A673 (cell line): ENCODE measurements at regions not wholly inside any gene's neighbourhood (a gene's known extent, or its start where the extent isn't known, plus 50 kb on each side); places are given as distances from the start of the nearest gene placed in this dataset.

Experiments used
- BruUV-seq: library from RNA; stranded (reverse); fragments of 400-500 nt; replicated peaks from 2 replicates; lab custom pipeline; 2021; lab: Mats Ljungman, UMichigan
- CTCF ChIA-PET: fragments of 300-600 bp; sonication (Branson Sonifier 250); formaldehyde crosslinking; loops from one replicate; lab custom pipeline; 2022; ENCODE audit warnings: antibody characterized with exemption; lab: Charles Lee
- POLR2A ChIA-PET: fragments of 300-600 bp; sonication (Branson Sonifier 250); formaldehyde crosslinking; loops from one replicate; lab custom pipeline; 2022; ENCODE audit warnings: antibody characterized with exemption; ENCODE audit not compliant: low non-redundant PET; lab: Charles Lee
- DNase-seq: peaks from one replicate; pipeline ENCODE4 v3.0.0-alpha.2; 2015; ENCODE audit warnings: low spot score
- H3K27ac ChIP-seq: fragments of 200-600 bp; sonication (generic); 2 replicates; pipeline ENCODE4 v1.5.1; 2016; ENCODE audit warnings: mixed run types, low read depth, mild to moderate bottlenecking, mixed read lengths, antibody characterized with exemption, low read length; ENCODE audit not compliant: poor library complexity, severe bottlenecking
- H3K27me3 ChIP-seq: fragments of 200-600 bp; sonication (generic); replicated peaks from 2 replicates; pipeline ENCODE4 v1.6.1; 2017; ENCODE audit warnings: mixed run types, low read depth, mild to moderate bottlenecking, mixed read lengths, antibody characterized with exemption, low read length; ENCODE audit not compliant: insufficient read depth, poor library complexity
- H3K36me3 ChIP-seq: fragments of 200-600 bp; sonication (generic); 2 replicates; pipeline ENCODE4 v1.6.1; 2016; ENCODE audit warnings: mixed run types, mild to moderate bottlenecking, mixed read lengths, antibody characterized with exemption, low read length; ENCODE audit not compliant: insufficient read depth, poor library complexity, severe bottlenecking
- H3K4me1 ChIP-seq: fragments of 200-600 bp; sonication (generic); 2 replicates; pipeline ENCODE4 v1.6.1; 2017; ENCODE audit warnings: mixed run types, mild to moderate bottlenecking, mixed read lengths, antibody characterized with exemption, low read length; ENCODE audit not compliant: insufficient read depth, poor library complexity, severe bottlenecking
- H3K4me3 ChIP-seq: fragments of 200-600 bp; sonication (generic); 2 replicates; pipeline ENCODE4 v1.5.1; 2016; ENCODE audit warnings: low read depth, mixed run types, mild to moderate bottlenecking, mixed read lengths, low read length; ENCODE audit not compliant: poor library complexity, severe bottlenecking
- H3K9me3 ChIP-seq: fragments of 200-600 bp; sonication (generic); 2 replicates; pipeline ENCODE4 v1.6.1; 2016; ENCODE audit warnings: mixed run types, low read depth, mild to moderate bottlenecking, mixed read lengths, antibody characterized with exemption, low read length; ENCODE audit not compliant: poor library complexity, severe bottlenecking
- EZH2 ChIP-seq: fragments of 200-600 bp; sonication (generic); IDR thresholded peaks from 2 replicates; pipeline ENCODE4 v1.6.1; 2017; ENCODE audit warnings: borderline replicate concordance, low read depth, mild to moderate bottlenecking, mixed read lengths, antibody characterized with exemption, low read length; ENCODE audit not compliant: poor library complexity, severe bottlenecking
- intact Hi-C: fragments of 100-400 bp; cut with micrococcal nuclease; formaldehyde crosslinking; loops from one replicate; pipeline ENCODE4 v1.10.0; 2022; ENCODE audit not compliant: unreplicated experiment
- TF ChIP-seq, protein P1 (sequence below): fragments of 300-800, 200-600 bp; sonication (generic); conservative IDR thresholded peaks from 2 replicates; pipeline ENCODE4 v1.5.1; 2017; ENCODE audit warnings: low read depth, mild to moderate bottlenecking, antibody characterized with exemption, low read length, moderate library complexity, mixed read lengths

DNA sequence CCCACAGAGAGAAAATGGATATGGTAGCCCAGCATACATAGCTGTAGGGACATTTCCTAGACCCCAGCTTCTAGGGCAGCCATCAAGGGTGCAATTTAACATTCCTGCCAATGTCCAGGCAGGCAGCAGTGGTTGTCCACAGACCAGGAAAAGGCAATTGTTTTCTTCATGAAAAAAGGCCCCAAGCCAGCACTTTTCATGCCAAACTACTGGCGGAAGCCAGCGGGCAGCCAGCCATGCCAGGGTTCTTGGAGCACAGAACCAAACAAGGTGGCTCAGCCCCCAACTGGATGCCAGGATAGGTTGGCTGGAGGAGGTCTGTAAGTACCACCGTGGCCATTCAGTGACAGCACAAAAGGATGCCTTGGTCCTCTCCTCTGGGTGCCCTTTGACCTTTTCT is 94.6 kb downstream of the BANF2 start:
- CTCF ChIA-PET, result no interaction called here
- BruUV-seq, result no TSS peak
- DNase-seq, result no peak
- Histone ChIP-seq H3K4me3 (no peak overlapping the region), H3K36me3 (no peaks in the 10 kb centered on the region), H3K4me1 (no peaks in the 10 kb centered on the region), H3K9me3 (no peaks in the 10 kb centered on the region), H3K27me3 (peaks cover 8% of the 10 kb centered on the region), H3K27ac (no peak overlapping the region)
- intact Hi-C loops, result no loop called here
- POLR2A ChIA-PET, result no interaction called here
- TF ChIP-seq EZH2, result no peak
- TF ChIP-seq, protein P1, sequence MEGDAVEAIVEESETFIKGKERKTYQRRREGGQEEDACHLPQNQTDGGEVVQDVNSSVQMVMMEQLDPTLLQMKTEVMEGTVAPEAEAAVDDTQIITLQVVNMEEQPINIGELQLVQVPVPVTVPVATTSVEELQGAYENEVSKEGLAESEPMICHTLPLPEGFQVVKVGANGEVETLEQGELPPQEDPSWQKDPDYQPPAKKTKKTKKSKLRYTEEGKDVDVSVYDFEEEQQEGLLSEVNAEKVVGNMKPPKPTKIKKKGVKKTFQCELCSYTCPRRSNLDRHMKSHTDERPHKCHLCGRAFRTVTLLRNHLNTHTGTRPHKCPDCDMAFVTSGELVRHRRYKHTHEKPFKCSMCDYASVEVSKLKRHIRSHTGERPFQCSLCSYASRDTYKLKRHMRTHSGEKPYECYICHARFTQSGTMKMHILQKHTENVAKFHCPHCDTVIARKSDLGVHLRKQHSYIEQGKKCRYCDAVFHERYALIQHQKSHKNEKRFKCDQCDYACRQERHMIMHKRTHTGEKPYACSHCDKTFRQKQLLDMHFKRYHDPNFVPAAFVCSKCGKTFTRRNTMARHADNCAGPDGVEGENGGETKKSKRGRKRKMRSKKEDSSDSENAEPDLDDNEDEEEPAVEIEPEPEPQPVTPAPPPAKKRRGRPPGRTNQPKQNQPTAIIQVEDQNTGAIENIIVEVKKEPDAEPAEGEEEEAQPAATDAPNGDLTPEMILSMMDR, result no peak

- Histone ChIP-seq H3K27me3 (peaks cover 8% of the 10 kb centered on the region), H3K4me3 (no peak overlapping the region), H3K4me1 (no peaks in the 10 kb centered on the region), H3K27ac (no peak overlapping the region), H3K36me3 (no peaks in the 10 kb centered on the region), H3K9me3 (no peaks in the 10 kb centered on the region)
- BruUV-seq, result no TSS peak
- no peak for DNase-seq
- TF ChIP-seq, protein P1, result no peak
- no peak for TF ChIP-seq EZH2
- CTCF ChIA-PET, result no interaction called here
- intact Hi-C loops, result no loop called here
- POLR2A ChIA-PET, result no interaction called here
These were observed 94.2 kb downstream of the BANF2 start for GRCh38 chr20:17793986-17794385.

DNA sequence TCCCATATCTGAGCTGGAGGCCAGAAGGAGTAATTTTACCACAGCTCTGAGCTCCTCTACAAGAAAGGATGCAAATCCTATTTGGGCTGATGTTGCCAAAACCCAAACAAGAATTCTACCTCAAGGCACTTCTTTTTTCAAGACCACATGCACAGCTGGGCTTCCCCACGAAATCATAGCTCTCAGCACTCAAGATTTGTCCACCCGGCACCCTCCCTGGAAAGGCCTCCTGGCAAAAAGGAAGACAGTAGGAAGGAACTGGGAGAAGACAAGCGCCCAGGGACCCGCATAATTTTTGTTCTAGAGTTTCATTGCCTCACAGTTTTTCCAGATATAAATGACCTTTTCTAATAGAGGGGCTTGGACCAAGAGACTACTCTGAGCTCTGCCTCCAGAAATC is 90.5 kb downstream of the BANF2 start:
- Histone ChIP-seq H3K4me1 (no peaks in the 10 kb centered on the region), H3K9me3 (no peaks in the 10 kb centered on the region), H3K27me3 (no peaks in the 10 kb centered on the region), H3K4me3 (no peak overlapping the region), H3K36me3 (no peaks in the 10 kb centered on the region), H3K27ac (no peak overlapping the region)
- ChIA-PET POLR2A (no interaction called here), CTCF (no interaction called here)
- no peak for DNase-seq
- TF ChIP-seq EZH2, result no peak
- TF ChIP-seq, protein P1, result no peak
- intact Hi-C loops, result no loop called here
- BruUV-seq, result no TSS peak
